ENCODE measurements at regions not wholly inside any gene's neighbourhood (a gene's known extent, or its start where the extent isn't known, plus 50 kb on each side); places are given as distances from the start of the nearest gene placed in this dataset.

DNA sequence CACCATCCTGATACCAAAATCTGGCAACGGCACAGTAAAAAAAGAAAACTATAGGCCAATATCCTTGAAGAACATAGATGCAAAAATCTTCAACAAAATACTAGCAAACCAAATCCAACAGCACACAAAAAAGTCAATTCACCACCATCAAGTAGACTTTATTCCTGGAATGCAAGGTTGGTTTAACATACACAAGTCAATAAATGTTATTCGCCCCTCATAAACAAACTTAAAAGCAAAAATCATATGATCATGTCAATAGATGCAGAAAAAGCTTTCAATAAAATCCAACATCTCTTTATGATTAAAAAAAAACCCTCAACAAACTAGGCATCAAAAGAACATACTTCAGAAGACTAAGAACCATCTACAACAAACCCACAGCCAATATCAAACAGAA lies 252.9 kb downstream of the UACA start:
- no peak for TF ChIP-seq CTCF (IDR thresholded peaks at IDR 0.05)
- TF ChIP-seq POLR2A (IDR thresholded peaks at IDR 0.05): no peak
